ENCODE measurements at regions not wholly inside any gene's neighbourhood (a gene's known extent, or its start where the extent isn't known, plus 50 kb on each side); places are given as distances from the start of the nearest gene placed in this dataset.

DNA sequence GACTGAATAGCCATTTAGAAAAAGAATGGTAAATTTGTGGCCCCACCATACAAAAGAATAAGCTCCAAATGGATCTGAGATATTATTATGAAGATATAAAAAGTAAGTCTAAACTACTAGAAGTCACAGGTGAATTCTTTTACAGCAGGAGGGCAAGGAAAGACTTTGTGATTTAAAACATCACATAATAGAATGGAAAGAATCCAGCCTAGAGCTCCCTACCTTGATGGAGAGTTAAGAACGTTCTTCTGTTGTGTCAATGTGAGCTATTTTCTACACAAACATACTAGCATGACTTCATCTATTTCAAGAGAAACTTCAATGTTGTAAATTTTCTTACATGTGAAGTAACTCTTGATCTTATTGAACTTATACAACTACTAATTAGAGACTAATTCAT, 100.0 kb upstream of the NRSN1 start:
- Histone ChIP-seq H3K4me1 (no peaks in the 10 kb centered on the region), H3K36me3 (no peaks in the 10 kb centered on the region), H3K9me3 (peaks cover 0 to 24% (median 7%) of the 10 kb centered on the region in 8 donors), H3K4me3 (no peak overlapping the region), H3K27ac (no peak overlapping the region), H3K27me3 (replicated peaks in 1 of 7) (no peaks in the 10 kb centered on the region)
- DNase-seq, result no peak
- 39 to 70% (median 63%) methylated on average over 1 of the region's 1 CpG for WGBS, 5 donors
- TF ChIP-seq POLR2AphosphoS5 (IDR thresholded peaks at IDR 0.05) (no peak), POLR2A (IDR thresholded peaks at IDR 0.05) (no peak)
- TF ChIP-seq, protein P1, sequence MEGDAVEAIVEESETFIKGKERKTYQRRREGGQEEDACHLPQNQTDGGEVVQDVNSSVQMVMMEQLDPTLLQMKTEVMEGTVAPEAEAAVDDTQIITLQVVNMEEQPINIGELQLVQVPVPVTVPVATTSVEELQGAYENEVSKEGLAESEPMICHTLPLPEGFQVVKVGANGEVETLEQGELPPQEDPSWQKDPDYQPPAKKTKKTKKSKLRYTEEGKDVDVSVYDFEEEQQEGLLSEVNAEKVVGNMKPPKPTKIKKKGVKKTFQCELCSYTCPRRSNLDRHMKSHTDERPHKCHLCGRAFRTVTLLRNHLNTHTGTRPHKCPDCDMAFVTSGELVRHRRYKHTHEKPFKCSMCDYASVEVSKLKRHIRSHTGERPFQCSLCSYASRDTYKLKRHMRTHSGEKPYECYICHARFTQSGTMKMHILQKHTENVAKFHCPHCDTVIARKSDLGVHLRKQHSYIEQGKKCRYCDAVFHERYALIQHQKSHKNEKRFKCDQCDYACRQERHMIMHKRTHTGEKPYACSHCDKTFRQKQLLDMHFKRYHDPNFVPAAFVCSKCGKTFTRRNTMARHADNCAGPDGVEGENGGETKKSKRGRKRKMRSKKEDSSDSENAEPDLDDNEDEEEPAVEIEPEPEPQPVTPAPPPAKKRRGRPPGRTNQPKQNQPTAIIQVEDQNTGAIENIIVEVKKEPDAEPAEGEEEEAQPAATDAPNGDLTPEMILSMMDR (IDR thresholded peaks at IDR 0.05 in 8 of 11, conservative IDR thresholded peaks at IDR 0.05 in 3 of 11), result no peak
- intact Hi-C loops (cut with DNase I; ENCODE audit: low total_unique reads), result no loop called here

DNA sequence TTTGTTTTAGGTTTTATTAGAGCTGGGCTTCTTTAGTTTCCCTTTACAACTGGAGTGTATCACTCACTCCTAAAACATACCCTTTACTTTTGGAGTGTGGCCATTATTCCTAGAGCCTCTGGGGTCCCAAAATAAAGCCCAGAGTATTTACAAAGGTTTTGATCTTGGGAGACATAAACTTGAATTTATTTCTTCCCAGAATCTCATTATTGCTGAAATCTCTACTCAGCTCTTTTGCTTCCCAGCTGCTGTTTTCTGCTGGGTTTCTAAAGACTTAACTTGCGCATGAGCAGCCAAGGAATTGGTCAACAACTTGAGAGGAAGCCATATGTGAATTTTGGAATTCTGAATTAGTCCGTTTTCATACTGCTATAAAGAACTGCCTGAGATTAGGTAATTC, 94.5 kb upstream of the NRSN1 start:
- Histone ChIP-seq H3K9me3 (peaks cover 0 to 46% (median 7%) of the 10 kb centered on the region in 8 donors), H3K4me1 (no peaks in the 10 kb centered on the region), H3K27me3 (replicated peaks in 1 of 7) (no peaks in the 10 kb centered on the region), H3K27ac (no peak overlapping the region), H3K36me3 (no peaks in the 10 kb centered on the region), H3K4me3 (no peak overlapping the region)
- 80 to 83% (median 81%) methylated on average over 2 of the region's 2 CpGs for WGBS, 5 donors
- DNase-seq, result no peak
- TF ChIP-seq POLR2AphosphoS5 (IDR thresholded peaks at IDR 0.05) (no peak), POLR2A (IDR thresholded peaks at IDR 0.05) (no peak)
- TF ChIP-seq, protein P1 (IDR thresholded peaks at IDR 0.05 in 8 of 11, conservative IDR thresholded peaks at IDR 0.05 in 3 of 11), result no peak
- intact Hi-C loops (cut with DNase I; ENCODE audit: low total_unique reads), result no loop called here

DNA sequence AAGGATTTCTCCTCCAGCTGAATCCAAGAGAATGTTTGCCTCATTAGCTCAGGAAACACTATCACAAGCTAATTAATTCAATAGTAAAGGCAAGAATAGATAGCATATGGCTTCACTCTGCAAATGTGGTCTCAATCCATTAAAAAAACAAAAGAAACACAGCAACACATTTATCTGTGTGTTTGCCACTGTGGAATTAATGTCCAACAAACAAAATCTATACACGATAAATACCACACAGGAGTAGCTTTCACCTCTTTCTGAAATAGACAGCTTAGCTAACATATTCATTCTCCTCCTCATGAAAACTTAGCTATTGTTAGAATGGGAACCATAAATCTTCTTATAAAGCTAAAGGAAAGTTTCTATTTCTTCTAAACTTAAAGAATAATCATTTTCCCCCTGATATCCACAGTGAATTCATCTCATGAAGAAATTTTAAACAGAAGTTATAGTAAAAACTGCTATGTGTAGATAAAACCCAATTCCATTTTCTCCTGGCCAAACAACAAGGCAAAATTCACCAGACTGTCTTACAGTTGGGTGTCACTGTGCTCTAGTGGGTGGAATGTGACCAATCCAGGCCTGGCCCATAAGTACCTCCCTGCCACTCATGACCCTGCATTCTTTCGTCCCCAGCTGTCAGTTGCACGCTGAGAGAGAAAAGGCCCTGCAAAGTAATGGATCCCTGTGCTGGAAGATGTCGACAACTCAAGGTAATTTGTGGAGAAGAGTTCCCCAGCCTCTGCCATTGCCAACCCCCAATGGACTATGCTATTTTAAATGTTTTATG, 92.9 kb upstream of the NRSN1 start:
- no peaks in the 10 kb centered on the region for H3K36me3 ChIP-seq
- H3K27me3 ChIP-seq (replicated peaks in 1 of 7), result no peaks in the 10 kb centered on the region
- H3K4me3 ChIP-seq, result no peak overlapping the region
- peaks cover 0 to 39% (median 7%) of the 10 kb centered on the region in 8 donors for H3K9me3 ChIP-seq
- intact Hi-C loops (cut with DNase I; ENCODE audit: low total_unique reads), result no loop called here
- TF ChIP-seq POLR2AphosphoS5 (IDR thresholded peaks at IDR 0.05), result no peak
- TF ChIP-seq, protein P1 (IDR thresholded peaks at IDR 0.05 in 8 of 11, conservative IDR thresholded peaks at IDR 0.05 in 3 of 11), result no peak
- TF ChIP-seq POLR2A (IDR thresholded peaks at IDR 0.05), result no peak
- 67 to 87% (median 71%) methylated on average over 4 of the region's 4 CpGs for WGBS, 5 donors
- H3K4me1 ChIP-seq, result no peaks in the 10 kb centered on the region
- DNase-seq, result no peak
- H3K27ac ChIP-seq, result no peak overlapping the region

DNA sequence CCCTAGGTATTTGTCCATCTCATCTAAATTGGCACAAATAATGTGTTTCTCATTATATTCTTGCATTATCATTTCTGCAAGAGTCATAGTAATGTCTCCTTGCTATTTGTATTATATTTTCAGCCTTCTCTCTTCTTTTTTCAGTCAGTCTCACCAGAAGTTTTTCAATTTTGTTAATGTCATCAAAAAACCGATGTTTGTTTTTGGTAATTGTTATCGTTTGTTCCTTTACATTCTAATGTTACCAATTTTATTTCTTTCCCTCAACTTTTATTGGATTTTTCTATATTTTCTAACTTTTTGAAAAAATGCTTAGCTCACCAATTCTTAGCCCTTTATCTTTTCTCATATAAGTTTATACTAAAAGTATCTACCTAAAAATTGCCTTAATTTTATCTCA, 82.2 kb upstream of the NRSN1 start:
- TF ChIP-seq POLR2AphosphoS5 (IDR thresholded peaks at IDR 0.05) (no peak), POLR2A (IDR thresholded peaks at IDR 0.05) (no peak)
- TF ChIP-seq, protein P1 (IDR thresholded peaks at IDR 0.05 in 8 of 11, conservative IDR thresholded peaks at IDR 0.05 in 3 of 11), result no peak
- WGBS, 5 donors, result 84 to 93% (median 90%) methylated on average over 2 of the region's 2 CpGs

More for the DNA sequence above, 82.2 kb upstream of the NRSN1 start:
- Histone ChIP-seq H3K9me3 (peaks cover 0 to 45% (median 23%) of the 10 kb centered on the region in 8 donors), H3K36me3 (no peaks in the 10 kb centered on the region), H3K4me1 (no peaks in the 10 kb centered on the region), H3K4me3 (no peak overlapping the region), H3K27me3 (replicated peaks in 1 of 7) (no peaks in the 10 kb centered on the region), H3K27ac (no peak overlapping the region)
- intact Hi-C loops (cut with DNase I; ENCODE audit: low total_unique reads), result no loop called here
- DNase-seq, result no peak
